HG02588 (cell line): ENCODE measurements at regions not wholly inside any gene's neighbourhood (a gene's known extent, or its start where the extent isn't known, plus 50 kb on each side); places are given as distances from the start of the nearest gene placed in this dataset.

ENCODE experiments used
- ATAC-seq: cut with Tn5 transposase; IDR thresholded peaks from one replicate; pipeline ENCODE4 v1.9.1; 2021; ENCODE audit warnings: mild to moderate bottlenecking, moderate library complexity; ENCODE audit not compliant: unreplicated experiment

DNA sequence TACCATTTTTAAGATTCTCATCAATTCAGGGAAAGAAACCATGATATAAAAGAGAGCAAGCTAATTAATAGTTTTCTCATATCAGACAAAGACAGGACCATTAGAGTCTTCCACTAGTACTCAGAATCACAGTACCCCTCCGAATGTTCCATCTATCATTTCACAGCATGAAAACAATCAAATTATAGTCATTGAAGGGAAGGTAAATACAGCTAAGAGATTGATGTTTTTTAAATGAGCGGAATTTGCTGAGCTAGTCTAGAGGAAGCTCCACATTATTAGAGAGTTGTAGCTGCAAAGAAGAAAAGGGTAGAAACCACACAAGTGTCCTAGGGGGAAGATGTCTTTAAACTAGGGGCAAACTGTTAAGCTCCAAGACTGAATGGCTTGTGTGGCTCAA lies 808.9 kb downstream of the CDH11 start:
- ATAC-seq: no peak

DNA sequence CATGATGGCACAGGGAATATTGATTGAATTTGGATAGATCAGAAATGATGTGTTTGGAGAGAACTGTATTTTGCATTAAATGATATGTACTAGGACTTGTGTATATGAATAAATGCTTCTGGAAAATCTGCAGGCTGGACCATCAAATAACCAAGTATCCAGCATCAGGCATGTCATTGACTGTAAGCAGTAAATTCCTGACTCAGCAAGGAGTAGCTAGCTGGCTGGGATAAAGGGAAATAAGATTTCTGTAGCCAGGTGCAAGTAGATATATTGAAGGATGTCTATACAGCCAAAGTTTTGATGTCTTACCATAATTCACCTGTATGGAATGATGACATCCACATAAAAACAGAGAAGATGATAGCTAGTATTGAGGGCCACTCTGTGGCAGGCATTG lies 809.6 kb downstream of the CDH11 start:
- no peak for ATAC-seq

DNA sequence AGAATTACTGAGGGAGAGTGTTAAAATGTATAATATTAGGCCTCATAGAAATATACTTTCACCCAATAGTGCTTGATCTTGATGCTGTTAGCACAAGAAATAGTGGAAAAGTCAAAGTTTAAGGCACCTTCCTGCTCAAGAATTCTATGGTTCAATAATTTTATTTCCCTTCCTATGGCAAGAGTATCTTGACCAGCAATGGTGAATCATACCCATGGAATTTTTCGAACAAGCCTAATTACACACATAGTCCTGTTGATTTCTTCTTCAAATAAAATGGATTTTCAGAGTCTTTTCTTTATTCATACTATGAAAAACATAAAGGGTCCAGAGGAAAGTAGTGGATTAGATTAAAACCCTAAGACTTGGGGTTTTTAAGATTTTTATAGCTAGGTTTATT lies 810.6 kb downstream of the CDH11 start:
- no peak for ATAC-seq

DNA sequence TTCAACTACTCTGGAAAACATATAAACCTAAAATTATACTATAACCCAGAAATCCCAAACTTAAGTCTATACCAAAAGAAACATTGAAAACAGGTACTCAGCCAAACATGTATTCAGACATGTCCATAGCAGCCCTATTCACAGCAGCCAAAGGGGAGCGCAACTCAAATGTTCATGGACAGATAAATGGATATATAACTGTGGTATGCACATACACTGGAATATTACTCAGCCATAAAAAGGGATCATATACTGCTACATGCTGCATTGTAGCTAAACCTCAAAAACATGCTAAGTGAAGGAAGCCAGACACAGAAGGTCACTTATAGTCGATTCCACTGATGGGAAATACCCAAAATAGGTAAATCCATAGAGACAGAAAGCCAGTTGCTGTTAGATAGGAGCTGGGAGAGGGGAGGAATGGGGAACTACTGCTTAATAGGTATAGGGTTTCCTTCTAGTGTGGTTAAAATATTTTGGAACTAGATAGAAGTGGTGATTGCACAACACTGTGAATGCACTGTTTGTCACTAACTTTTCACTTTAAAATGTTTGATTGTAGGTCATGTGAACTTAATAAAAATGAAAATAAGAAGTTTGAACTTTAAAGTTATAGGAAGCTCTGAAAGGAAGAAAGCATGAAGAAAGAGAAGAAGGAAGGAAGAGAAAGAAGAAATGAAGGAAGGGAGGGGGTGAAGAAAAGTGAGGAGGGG lies 812.3 kb downstream of the CDH11 start:
- ATAC-seq: no peak

DNA sequence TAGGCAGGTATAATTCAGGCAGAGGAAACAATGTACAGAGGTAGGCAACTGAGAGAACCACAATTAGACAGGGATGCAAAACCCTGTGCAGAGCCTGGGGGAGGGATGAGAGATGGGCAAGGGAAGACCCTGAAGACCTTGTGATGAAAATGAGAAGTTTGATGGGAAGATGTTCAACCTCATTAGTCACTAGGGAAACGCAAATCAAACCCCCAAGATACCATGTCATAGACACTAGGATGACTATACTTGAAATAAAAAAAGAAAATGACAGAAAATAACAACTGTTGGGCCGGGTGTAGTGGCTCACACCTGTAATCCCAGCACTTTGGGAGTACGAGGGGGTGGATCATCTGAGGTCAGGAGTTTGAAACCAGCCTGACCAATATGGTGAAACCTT lies 813.1 kb downstream of the CDH11 start:
- no peak for ATAC-seq

DNA sequence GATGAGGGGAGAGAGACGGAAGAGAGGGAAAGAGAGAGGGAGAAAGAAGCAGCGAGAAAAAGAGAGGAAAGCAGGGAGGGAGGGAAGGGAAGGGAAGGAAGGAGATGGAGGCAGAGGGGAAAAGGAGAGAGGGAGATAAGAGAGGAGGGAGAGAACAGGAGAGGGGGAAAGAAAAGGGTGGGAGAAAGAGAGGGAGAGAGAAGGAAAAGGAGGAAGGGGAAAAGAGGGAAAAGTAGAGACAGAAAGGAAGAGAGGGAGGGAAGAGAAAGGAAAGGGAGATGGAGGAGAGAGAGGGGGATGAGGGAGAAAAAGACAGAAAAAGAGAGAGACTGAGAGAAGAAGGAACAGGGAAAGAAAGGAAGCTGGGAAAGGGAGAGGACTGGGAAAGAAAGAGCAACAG lies 814.4 kb downstream of the CDH11 start:
- no peak for ATAC-seq

DNA sequence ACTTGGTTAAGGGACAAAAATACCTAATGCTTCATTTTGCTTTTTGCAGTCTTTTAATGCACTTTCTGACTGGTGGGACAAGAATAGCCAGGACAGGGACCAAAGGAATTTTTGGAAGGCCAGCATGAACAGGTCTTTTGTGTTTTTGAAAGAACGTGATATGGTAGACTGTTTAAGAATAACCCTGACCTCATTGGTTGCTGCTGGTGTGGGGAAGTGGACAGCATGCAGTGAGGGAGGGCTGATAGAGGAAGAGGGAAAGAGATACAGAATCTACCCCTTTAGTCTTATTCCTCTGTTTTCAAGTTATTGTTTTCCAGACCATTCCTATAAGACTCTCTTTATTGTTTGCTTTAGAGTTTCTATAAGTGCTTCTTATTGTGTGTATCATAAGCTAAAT lies 816.2 kb downstream of the CDH11 start:
- ATAC-seq: no peak

DNA sequence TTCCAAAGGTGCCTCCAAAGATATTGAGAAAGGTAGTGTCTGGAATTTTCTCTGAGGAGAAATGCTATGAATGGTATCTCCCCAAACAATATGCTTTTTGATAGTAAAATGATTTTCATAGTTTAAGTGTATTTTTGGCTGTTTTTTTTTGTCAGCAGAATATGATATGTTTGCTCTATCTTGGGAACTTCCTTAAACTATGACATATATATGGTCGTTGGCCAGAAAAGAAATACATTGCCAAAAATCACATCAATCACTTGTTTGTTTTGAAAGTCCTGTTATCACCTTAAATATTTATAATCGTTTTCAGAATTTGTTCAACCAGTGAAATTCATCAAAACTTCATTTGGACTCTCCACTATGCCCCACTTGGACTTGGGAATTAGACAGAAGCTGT lies 816.9 kb downstream of the CDH11 start:
- no peak for ATAC-seq

DNA sequence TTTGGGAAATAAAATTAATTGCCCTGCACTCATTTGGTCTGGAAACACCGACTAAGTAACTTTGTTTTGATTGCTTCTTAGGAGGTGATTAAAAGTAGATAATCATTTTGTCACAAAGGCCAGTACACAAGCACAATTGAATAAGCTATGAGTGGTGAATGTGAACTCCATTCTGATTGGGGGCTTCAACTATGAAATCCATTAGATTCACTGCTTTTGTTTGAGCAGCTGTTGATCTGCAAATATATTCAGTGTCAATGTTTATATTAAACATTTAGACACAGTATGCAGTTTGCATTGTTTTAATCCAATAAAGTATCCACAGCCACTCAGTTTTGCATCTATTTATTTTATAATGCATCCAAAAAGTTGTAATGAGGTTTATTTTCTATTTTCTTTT lies 817.5 kb downstream of the CDH11 start:
- no peak for ATAC-seq

DNA sequence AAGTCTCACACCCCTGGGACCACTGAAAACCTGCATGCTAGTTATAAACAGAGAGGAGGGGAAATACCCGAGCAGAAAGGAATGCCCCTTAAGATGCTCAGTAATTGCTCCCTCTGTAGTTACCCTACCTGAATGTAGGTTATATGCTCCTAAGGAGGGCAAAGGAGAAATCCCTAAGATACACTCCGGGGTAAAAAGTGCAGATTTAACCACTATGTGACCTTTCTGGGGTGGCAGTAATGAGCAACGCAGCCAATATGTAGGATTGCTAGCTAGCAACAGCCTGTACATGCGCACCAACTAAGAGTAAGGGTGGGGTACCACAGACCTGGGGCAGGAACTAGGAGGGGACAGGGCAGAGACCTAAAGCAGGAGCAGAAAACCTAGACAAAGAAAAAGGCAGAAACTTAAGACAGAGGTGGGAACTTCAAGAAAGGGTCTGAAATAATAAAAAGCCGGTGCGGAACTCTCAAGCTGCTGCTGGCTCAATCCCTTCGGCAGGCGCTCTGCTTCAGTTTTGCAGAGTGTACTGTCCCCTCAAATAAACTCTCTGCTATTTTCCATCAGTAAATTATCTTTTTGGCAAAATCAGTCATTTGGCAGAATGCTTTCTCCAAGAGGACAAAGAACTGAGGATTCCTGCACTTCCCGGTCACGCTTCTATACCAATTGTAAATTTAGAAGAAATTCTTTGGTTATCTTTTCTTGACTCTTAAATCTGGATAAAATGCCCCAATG lies 823.8 kb downstream of the CDH11 start:
- no peak for ATAC-seq

DNA sequence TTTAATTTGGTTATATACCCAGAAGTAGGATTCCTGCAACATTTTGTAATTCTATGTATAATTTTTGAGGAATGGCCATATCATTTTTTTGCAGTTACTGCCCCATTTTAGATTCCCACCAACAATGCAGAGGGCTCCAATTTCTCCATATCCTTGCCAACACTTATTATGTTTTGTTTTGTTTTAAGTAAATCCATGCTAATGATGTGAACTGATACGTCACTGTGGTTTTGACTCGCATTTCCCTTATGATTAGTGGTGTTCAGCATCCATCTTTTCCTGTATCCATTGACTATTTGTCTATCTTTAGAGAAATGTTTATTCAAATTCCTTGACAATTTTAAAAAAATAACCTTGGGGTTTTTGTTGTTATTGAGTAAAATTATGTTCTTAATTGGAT lies 826.4 kb downstream of the CDH11 start:
- no peak for ATAC-seq

DNA sequence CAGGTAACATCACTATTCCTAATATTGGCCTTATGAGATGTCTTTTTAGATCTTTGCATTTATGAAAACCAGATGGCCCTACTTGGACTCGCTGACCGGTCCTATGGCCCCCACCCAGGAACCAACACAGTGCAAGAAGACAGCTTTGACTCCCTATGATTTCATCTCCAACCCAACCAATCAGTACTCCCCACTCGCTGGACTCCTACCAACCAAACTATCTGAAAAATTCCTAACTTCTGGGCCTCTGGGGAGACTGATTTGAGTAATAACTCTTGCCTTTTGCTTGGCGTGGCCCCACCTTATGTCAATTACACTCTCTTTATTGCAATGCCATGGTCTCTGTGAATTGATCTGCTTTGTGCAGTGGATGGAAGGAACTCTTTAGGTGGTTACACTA lies 828.9 kb downstream of the CDH11 start:
- no peak for ATAC-seq

DNA sequence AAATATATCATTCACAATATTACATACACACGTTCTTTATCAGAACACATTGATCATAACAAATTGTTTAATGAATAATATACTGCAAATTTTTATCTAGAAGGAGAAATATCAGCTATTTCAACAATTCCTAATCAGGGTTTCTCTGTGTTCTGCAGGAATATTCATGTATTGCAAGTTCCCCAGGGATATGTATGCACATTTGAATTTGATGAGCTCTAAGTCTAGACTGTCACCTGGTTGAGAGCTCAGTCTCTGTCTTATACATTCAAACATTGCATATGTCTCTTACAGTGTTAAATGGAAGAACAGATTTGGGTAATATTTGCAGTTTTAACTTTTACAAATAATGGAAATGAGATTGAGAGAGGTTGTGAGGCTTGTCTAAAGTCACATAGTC lies 829.7 kb downstream of the CDH11 start:
- no peak for ATAC-seq

DNA sequence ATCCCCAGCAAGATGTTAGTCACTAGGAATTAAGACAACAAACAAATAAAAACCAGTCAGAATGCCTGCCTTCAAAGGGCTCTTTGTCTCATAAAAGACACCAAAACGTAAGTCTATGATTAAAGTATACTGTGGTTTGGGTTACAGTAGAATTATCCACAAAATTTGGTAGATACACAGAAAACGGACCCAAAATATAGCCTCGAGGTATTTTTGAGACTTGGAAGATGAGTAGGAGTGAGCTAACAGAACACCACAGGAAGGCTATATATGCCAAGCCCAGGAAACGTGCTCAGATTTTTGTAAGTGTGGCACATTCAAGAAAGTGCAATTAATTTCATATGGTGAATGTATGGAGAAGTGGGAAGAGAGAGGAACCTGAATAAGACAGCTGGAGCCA lies 831.4 kb downstream of the CDH11 start:
- ATAC-seq: no peak

DNA sequence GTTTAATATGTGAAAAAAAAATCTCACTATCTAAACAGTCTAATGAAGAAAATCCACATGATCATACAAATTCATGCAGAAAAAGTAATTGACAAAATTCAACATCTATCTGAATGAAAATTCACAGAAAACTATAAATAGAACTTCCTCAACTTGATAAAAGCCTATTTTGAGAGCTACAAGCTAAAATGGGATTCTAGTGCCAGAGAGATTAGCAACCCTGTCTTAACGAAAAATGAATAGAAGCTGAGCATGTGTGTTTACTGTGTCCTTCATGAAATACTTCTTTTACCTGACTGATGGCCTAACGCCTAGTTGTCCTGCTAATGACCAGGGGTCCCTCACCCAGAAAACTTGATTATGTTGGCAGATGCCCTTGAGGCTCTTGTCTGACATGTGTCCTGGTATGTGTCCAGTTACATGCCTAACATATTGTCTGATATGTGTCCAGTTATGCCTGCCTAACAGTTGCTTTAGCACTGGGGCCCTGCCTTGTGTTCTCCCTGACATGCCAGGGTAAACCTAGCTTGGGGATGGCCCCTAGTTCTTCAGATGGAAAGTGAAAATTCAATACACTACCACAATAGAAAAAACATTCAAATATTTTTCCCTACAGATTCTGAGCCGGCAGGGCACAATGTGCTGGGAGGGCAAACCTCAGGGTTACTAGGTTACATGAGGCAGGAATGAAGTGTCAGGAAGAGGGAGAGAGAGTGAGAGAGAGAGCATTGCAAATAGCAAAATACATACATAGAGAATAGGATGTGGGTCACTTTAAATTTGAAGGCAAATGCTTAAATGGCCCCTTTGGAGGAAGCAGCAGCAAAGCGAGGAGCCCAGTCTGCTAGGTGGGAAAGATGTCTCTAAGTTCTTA lies 834.0 kb downstream of the CDH11 start:
- no peak for ATAC-seq

DNA sequence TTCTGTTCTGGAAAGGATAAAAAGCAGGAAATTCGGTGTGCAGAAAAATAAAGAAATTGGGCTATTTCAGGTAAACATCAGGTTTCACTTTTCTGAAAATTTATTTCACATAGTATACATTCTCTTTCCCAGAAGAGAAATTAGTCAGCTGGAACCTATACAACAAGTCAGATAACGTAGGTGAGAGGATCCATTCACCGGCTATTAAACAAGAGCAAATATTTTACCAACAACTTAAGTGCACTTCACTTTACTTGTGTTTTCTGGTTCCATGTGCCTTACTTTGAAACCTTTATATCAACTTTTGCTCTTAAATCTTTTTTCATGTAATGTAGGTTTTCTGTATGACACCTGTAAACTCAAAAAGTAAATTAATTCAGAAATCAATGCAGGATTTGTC lies 839.7 kb downstream of the CDH11 start:
- no peak for ATAC-seq

DNA sequence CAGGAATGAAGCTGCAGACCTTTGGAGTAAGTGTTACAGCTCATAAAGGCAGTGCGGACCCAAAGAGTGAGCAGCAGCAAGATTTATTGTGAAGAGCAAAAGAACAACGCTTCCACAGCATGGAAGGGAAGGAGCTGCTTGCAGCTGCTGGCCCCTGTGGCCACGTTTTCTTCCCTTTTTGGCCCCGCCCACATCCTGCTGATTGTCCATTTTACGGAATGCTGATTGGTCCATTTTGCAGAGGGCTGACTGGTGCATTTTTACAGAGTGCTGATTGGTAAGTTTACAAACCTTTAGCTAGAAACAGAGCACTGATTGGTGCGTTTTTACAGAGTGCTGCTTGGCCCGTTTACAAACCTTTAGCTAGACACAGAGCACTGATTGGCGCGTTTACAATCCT lies 841.5 kb downstream of the CDH11 start:
- no peak for ATAC-seq

DNA sequence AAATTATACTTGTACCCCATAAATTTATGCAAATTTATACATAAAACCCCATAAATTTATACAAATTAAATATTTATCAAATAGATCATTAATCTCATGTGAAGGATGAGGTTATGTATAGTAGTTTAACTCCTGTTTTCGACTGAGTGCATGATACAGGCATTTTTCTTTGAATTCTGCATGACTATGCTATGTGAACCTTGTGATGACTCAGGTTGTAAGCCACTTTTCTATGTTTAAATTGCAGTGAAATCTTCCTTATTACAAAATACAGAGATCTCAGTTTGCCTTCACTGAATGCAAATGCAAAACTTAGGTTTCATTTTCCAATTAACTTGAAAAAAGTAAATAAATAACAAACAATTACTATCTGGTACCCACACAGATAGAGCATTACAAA lies 843.7 kb downstream of the CDH11 start:
- no peak for ATAC-seq

DNA sequence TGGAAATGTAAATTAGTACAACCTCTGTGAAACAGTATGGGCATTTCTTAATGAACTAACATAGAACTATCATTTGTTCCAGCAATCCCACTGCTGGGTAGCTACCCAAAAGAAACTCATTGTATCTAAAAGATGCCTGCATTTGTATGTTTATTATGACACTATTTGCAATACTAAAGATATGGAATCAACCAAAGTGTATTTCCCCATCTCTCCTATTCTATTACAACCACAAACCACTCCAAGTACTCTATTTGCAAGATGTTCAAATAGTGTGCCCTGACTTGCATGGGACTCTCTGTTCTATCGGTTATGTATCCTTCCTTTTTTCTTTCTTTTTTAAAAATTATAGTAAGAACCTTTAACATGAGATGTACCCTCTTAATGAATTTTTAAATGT lies 845.2 kb downstream of the CDH11 start:
- no peak for ATAC-seq

DNA sequence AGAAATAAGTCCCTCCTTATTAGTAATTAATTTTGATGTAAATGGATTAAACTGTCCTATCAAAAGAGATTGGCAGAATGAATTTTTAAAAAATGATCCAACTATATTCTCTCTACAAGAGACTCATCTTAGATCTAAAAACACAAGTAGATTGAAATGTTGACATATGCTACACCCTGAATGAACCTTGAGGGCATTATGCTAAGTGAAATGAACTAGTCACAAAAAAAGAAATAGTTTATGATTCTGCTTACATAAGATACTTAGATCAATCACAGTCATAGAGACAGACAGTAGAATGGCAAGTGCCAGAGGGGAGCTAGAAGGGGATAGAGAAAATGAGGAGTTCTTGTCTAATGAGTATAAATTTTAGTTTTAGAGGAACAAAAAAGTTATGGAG lies 849.8 kb downstream of the CDH11 start:
- ATAC-seq: no peak

DNA sequence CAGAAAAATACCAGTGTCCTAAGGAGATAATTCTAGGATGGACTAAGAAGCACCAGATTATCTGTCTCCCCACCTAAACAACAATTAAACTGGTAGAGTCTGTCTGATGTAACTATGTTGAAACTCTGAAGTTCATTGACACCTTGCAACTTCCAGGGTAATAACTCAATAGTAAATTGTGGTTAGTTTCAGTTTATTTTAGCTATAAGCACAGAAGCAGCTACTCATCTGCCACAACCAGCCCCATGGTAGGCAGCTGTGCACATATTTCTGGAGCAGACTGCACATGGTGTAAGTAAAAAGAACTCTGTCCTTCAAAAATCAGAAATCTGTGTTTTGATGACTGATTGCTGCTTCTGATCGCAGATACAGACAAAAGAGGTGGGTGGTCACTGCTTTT lies 852.1 kb downstream of the CDH11 start:
- ATAC-seq: no peak

DNA sequence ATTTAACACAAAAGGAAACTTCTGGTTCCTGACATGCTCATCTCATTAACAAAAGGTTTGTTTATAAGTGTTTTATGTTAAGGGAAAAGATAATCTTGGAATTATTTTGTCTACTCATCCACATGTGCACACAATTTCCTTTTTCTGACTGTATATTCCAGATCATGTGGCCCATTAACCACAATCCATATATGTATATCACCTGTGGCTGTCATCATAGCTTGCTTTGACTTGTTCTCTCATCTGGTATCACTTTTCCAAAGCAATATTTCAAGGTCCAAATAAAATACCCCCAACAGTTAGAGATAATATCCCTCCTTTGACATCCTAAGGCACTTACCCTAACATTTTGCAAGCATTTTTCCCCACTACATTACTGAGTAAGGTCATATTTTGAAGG lies 856.1 kb downstream of the CDH11 start:
- ATAC-seq: no peak
